HG02943 (cell line): ENCODE measurements at regions not wholly inside any gene's neighbourhood (a gene's known extent, or its start where the extent isn't known, plus 50 kb on each side); places are given as distances from the start of the nearest gene placed in this dataset.
"Not testable (repeated sequence)": the region's sequence is repeated elsewhere in the genome, so short reads cannot be mapped to it uniquely, and the experiment has no call there.

ENCODE experiments used
- ATAC-seq: cut with Tn5 transposase; IDR thresholded peaks from one replicate; pipeline ENCODE4 v1.9.1; 2021; ENCODE audit warnings: mild to moderate bottlenecking, low read depth, moderate library complexity; ENCODE audit not compliant: unreplicated experiment

DNA sequence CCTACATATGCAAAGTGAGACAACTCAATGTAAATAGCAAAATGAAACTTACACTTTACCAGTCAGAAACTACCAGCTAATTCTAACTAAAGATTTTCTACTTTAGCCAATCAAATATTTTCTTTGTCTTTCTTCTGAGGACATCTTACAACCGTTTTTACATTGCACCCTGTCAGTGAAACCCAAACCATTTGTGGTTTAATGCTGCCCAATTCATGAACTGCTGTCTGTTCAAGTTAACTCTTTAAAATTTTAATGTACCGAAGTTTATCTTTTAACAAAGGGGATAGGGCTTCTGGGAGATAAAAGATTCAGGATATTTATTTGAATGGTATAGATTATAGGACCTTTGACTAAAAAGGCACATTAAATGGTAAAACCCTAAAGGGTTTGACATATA, 121.3 kb upstream of the HDDC2 start:
- ATAC-seq: no peak

DNA sequence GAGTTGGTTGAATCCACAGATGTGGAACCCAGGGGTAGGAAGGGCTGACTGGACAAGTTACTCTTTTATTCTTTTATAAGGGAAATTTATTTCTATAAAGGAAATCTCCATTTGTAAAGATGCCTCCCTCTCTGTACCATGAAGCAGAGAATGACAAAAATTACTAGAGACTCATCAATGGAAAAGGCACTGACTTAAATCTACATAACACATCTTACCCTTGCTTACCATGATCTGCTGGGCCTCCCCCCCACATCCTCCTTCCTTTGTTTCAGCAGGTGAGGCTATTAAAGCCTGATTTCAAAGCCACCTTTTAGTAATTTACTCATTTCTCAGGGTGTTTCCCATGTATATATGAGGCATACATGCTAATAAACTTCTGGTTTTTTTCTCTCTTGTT, 130.2 kb upstream of the HDDC2 start:
- no peak for ATAC-seq

DNA sequence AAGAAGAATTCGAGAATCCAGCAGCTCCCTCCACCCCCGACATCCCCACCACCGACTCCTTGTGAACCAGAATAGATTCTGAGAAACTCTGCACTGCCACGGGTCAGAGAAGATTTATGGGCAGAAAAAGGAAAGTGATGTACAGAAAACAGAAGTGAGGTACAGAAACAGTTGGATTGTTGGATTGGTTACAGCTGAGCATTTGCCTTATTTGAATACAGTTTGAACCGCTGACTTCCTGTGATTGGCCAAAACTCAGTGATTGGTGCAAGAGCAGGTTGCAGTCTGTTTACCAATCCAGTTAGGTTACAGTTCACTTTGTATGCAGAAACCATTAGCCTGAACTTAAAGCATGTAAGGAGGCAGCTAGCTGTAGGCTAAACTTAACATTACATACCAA, 131.2 kb upstream of the HDDC2 start:
- ATAC-seq: no peak

DNA sequence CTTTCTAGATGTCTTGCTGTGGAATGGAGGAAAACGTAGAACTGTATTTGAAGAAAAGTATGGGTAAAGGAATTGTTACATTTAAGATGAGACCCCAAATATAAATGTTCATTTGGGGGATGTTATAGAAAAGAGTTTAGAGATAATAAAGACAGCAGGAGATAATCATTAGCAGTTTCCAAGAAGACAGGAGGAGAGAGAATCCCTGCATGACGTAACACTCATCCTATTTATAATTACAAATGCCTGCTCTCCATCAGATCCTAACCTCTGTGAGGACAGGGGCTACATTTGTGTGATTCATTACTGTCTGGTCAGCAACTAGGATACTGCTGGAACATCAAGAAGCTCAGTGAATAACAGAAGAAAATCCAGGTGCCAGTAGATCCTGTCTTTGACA, 133.0 kb upstream of the HDDC2 start:
- ATAC-seq: no peak

DNA sequence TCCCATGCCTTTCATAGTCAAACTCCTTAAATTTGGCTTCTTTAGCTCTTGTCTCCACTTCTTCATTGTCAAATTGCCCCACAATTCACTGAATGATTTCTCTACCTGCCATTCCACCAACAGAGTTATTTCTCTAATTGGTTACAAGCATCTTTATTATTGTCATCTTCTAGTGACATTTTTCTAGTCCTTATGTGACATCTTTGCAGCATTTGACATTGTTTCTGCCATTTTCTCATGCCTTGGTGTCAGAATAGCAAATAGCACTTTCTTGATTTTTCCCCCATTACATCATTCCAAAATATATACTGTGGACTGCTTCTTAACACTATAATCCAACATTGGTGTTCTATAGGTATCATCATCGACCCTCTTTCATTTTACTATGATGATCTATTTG, 137.7 kb upstream of the HDDC2 start:
- no peak for ATAC-seq

DNA sequence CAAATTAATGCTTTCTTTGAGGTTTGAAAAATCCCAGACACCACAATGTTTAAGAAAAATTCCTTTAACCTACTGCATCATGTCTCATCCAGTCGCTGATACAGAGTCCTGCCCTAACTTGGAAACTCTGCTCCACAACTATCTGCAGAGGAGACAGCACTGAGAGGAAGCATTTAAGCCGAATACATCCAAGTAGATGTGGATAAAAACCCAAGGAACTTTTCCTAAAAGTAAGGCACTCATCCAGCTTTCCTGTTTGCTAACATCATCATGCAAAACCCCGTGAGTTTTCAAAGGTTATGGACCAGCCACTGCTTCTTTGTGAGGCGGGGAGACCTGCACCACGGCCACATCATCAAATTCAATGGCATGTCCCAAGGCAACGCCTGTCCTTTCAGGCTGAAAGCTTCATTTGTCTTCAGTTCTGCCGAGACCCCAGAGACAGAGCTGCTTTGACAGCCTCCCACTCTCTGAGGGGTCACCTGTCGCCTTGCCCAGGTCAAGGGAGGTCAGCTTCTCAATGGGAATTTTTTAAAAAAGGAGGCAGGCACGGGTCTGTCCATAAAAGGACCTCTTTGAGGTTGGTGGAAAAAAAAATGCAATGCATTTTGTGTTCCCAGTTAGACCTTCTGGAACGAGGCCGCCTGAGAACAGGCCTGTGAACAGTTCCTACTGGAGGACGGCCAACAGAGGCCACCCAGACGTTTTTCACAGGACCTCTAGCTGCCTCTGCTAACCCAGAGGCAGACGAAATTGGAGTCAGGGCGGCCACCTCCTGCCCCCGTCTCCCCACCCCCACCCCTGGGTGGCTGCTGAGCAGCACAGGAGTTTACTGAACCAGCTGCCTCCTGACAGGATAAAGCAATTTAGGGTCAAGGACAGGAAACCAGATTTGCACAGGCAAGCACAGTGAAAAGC, 142.5 kb upstream of the HDDC2 start:
- no peak for ATAC-seq

DNA sequence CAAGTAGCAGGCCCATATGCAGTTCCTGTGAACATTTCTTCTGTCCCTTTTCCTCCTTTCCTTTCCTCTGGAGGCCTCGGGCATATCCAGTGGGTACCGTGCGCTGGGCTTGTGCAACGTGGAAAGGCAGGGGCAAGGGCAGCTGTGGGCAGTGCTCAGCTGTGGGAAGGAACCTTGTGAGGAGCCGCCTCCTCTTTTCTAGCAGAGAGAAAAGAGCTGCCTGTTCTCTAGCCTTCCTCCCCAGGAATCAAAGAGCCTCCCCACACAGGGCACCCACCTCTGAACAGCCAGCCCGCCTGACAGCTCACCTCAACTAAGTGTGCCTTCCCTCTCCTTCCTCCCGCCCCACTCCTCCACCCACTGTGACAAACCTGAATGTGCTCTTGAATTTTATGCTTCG, 143.3 kb upstream of the HDDC2 start:
- ATAC-seq: no peak

DNA sequence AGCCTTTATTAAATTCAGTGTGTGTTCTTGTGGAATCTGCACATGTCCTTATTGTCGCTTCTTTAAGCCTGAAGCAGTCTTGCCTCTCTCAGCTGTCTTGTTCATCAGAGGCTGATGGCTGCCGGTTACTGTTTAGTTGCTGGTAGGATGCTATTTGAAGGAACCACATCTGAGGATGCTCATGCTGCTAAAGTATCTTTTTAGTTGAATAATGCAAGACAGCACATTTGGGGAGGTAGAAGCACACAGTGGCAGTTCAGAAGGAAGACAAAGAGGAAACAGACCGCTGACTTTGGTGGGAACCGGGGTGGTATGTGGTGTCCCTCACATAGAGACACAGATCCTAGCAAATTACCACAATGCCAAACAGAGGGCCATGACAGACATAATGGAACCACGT, 144.2 kb upstream of the HDDC2 start:
- no peak for ATAC-seq

DNA sequence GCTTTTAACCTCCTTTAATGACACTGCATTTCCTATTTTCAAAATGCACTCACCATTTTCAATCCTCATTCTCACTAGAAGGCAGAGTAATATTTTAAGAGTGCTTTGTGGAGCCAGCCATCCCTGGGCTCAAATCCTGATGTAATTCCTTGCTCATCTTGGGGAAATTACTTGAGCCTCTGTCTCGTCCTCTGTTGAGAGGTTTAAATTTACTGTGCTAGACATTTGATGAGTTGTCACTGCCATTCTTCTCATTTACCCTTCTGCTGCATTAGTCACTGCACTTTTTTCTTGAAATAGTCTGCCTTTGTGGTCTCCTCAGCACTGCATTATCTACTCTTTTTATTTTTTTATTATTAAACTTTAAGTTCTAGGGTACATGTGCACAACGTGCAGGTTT, 150.0 kb upstream of the HDDC2 start:
- ATAC-seq: no peak

DNA sequence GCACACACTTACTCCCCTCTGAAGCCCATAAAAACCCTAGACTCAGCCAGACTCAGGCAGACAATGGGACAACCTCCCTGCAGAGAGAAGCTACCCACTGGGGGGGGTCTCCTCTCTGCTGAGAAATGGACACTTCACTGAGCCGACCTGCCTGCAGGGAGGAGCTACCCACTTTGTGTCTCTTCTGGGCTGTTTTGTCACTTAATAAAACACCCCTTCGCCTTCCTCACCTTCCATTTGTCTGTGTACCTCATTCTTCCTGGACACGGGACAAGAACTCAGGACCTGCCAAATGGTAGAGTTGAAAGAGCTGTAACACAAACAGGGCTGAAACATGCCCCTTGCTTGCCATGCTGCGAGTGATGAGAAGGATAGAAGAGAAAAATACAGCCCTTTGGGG, 151.7 kb upstream of the HDDC2 start:
- no peak for ATAC-seq

DNA sequence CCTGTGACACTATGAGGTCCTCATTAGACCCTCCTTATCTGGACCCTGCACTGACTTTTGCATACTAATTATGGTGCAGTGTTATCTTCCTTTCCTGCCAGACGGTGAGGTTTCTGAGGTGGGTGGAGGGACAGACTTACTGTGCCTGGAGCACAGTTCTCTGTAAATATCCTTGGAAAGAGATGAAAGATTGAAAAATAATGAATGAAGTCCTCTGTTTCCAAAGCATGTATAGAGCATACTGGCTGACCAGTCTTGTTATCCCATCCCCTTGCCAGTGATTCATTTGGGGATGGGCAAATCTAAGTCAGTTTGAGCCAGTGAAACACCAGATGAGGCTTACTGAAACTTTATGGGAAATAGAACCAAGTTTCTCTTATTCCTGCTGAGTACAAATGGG, 152.6 kb upstream of the HDDC2 start:
- ATAC-seq: no peak

DNA sequence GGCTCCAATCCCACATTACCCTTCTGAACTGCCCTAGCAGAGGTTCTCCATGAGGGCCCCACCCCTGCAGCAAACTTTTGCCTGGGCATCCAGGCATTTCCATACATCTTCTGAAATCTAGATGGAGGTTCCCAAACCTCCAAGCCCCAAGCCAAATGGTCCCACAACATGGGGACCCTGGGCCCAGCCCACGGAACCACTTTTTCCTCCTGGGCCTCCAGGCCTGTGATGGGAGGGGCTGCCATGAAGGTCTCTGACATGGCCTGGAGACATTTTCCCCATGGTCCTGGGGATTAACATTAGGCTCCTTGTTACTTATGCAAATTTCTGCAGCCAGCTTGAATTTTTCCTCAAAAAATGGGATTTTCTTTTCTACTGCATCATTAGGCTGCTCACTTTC, 156.7 kb upstream of the HDDC2 start:
- ATAC-seq: not testable (repeated sequence)

DNA sequence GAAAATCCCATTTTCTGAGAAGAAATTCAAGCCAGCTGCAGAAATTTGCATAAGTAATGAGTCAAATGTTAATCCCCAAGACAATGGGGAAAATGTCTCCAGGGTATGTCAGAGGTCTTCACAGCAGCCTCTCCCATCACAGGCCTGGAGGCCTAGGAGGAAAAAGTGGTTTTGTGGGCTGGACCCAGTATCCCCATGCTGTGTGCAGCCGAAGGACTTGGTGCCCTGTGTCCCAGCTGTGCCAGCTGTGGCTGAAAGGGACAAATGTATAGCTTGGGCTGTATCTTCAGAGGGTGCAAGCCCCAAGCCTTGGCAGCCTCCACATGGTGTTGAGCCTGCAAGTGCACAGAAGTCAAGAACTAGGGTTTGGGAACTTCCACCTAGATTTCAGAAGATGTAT, 163.6 kb upstream of the HDDC2 start:
- ATAC-seq: not testable (repeated sequence)

DNA sequence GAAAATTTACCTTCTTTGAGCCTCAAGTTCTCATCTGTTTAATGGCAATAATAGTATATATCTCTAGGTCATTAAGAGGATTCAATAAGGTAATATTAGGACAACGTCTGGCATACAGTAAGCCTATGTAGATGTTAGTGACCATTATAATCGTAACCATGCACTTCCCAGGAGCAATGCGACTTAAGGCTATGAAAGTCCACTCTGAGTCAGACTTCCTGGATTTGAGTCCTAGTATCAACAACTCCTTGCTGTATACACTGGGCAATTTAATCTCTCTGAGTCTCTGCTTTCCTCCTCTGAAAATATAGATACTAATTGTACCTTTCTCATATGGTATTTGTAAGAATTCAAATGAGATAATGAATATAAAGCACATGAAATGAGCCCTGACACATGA, 168.1 kb upstream of the HDDC2 start:
- ATAC-seq: no peak

DNA sequence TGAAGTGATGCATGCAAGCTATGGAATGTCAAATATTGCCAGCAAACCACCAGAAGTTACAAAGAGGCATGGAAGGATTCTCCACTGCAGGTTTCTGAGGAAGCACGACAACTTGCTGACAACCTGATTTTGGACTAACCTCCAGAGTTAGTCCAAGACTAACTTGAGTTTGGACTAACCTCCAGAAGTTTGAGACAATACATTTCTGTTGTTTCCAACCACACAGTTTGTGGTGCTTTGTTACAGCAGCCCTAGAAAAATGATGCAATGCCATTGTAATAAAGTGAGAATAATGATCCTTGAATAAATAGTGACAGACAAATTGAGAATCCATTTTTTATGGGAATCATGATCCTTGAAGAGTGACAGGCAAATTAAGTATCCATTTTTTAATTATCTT, 169.9 kb upstream of the HDDC2 start:
- no peak for ATAC-seq

DNA sequence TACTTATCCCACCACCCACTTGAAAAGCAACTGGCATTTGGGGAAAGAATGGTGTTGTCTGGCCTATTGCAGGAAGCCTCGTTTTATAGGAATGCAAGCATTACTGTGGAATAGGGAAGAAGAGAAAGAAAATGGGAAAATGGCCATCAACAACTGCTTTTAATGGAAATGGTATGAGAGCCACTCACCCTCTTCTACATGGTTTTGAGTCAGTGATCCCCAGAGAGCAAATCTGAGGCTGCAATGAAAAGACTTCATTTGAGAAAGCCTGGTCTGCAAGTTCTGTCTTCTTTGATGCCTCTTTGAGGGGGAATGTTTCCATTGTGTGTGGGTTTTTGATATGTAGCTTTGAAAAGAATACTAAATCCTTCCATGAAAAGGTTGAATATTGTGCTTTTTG, 172.3 kb upstream of the HDDC2 start:
- ATAC-seq: no peak

DNA sequence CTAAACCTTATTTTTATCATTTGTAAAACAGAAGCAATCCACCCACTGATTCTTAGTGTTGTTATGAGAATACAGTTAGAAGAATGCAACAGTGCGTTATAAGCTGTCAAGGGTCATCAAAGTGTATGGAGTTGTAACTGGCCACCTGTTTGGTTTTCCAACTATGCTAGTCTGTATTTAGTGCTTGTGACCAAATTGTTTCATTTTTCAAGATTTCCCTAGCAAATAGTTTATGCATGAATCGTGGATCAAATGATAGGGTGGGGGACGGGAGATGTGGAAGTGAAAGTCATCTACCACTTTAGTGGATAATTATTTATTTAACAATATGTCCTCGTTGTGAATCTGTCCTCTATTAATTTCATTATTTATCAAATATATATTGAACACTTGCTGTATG, 175.4 kb upstream of the HDDC2 start:
- no peak for ATAC-seq

DNA sequence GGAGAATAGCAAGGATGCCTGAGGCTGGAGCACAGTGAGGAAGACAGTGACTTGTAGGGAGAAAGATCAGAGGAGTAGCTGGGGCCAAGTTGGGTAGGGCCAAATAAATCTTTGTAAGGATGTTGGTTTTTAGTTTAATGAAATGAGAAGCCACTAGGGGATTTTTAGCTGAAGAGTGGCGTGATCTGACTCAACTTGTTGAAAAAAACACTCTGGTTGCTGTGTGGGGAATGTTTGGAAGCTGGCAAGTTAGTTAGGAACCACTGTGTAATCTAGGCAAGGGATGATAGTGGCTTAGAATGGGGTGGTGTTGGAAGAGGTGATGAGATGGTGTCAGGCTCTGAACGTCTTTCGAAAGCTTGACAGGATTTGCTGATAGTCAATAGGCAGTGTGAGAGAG, 176.1 kb upstream of the HDDC2 start:
- no peak for ATAC-seq

DNA sequence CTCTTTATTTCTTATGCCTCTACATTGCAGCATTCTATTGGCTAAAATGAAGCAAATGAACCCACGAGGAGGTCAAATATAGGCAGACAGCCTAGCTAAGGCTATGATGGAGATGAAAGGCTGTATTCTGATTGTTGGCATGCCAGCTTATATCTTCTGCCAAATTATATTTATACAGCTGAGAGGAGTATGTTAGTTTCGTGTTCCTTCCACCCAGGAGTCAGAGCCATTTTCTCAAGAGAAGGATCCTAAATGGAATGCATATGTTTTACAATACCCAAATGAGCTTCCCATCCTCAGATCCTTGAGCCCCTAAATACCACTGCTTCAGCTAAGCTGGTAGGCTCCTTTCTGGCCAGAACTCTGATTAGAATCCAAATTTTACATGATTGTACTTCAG, 178.4 kb upstream of the HDDC2 start:
- ATAC-seq: no peak

DNA sequence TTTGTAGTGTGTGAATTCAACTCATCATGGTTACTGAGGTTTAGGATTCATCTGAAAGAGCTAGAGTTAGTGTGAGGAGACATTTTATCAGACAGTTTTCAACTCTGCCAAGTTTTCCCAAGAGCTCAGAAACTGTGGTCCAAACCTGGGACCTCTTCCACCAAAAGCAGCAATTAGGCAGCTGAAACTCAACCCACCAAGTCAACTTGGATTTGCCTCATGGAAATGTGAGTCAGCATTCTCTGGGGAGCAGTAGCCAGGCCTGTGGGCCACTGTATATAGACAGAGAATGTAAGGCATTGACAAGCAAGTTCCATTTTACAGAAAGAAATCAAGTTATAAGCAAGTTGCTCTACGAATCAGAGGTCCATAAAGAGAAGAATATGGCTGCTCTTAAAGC, 178.8 kb upstream of the HDDC2 start:
- no peak for ATAC-seq

DNA sequence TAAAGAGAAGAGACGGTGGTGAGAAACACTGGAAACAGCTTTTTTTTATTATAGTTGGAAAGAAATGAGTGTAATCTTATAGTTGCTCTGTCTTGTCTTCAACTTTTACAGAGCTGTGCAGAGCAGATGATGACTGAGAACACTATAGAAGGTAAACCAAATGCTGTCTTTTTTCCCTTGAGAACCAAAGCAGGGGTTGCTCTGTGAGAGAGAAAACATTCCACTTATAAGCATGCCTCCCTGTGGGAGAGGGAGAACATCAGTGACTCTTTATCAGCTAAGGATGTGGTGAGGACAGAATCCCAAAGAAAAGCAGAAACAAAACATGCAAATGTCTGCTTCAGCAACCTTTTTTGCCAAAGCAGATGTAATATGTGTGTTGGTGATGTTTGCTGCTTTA, 179.3 kb upstream of the HDDC2 start:
- no peak for ATAC-seq

DNA sequence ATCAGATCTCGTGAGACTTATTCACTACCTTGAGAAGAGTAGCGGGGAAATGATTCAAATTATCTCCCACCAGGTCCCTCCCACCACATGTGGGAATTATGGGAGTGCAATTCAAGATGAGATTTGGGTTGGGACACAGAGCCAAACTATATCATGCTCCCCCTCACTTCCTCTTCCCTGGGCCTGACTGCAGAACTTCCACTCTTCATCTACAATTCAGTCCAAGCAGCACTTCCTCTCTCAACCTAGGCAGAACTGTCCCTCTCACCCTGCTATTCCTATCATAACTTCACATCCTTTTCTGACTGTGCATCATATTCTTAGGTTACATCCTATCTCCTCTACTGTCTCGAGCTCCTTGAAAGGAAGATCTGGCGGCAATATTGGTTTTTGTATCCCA, 184.0 kb upstream of the HDDC2 start:
- no peak for ATAC-seq

DNA sequence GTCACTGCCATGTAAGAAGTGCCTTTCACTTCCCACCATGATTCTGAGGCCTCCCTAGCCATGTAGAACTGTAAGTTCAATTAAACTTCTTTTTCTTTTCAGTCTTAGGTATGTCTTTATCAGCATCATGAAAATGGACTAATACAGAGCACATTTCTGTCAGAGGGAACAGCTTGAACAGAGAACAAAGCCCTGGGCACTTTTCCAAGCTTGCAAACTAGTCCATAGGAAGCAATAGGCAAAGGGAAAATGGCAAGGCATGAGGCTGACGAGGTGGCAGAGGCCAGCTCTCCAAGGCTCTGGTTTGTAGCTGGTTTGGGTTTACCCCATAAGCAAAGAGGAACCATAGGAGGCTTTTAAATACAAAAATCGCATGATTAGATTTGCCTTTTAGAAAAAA, 185.1 kb upstream of the HDDC2 start:
- ATAC-seq: no peak
